OCI-LY1 (cell line): ENCODE measurements at regions not wholly inside any gene's neighbourhood (a gene's known extent, or its start where the extent isn't known, plus 50 kb on each side); places are given as distances from the start of the nearest gene placed in this dataset.

Experiments
- EZH2 ChIP-seq: fragments of 200-600 bp; sonication (generic), shearing (Covaris generic); IDR thresholded peaks from 2 replicates; pipeline ENCODE4 v1.8.0; 2017; ENCODE audit warnings: borderline replicate concordance, mixed run types, mild to moderate bottlenecking, antibody characterized with exemption, low read length, moderate library complexity, mixed read lengths
- TF ChIP-seq, protein P1 (sequence below): fragments of 200-600 bp; sonication (generic), shearing (Covaris generic); IDR thresholded peaks from 2 replicates; pipeline ENCODE4 v1.5.1; 2017; ENCODE audit warnings: mild to moderate bottlenecking, antibody characterized with exemption, low read length, moderate library complexity, mixed read lengths

DNA sequence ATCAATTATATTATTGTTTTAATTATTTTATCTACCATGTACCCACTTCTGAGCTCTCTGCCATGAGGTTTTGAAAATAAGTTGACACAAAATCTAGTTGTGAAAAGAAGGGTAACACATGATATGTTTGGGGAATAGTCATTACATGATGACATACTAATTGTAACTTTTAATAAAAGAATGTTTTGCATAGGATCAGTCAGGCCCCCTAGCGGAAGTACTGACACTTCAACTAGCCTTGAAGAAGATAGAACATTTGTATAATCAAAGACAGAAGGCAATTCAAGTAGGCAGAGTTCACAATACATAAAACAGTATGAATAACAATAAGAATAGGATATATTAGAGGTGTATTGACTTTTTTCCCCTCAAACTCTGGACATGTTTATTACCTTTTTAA lies 1191.0 kb upstream of the AGA start:
- TF ChIP-seq, protein P1, sequence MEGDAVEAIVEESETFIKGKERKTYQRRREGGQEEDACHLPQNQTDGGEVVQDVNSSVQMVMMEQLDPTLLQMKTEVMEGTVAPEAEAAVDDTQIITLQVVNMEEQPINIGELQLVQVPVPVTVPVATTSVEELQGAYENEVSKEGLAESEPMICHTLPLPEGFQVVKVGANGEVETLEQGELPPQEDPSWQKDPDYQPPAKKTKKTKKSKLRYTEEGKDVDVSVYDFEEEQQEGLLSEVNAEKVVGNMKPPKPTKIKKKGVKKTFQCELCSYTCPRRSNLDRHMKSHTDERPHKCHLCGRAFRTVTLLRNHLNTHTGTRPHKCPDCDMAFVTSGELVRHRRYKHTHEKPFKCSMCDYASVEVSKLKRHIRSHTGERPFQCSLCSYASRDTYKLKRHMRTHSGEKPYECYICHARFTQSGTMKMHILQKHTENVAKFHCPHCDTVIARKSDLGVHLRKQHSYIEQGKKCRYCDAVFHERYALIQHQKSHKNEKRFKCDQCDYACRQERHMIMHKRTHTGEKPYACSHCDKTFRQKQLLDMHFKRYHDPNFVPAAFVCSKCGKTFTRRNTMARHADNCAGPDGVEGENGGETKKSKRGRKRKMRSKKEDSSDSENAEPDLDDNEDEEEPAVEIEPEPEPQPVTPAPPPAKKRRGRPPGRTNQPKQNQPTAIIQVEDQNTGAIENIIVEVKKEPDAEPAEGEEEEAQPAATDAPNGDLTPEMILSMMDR: peak; percentile 33
- no peak for TF ChIP-seq EZH2
